ENCODE measurements at regions not wholly inside any gene's neighbourhood (a gene's known extent, or its start where the extent isn't known, plus 50 kb on each side); places are given as distances from the start of the nearest gene placed in this dataset.
"Not testable (repeated sequence)": the region's sequence is repeated elsewhere in the genome, so short reads cannot be mapped to it uniquely, and the experiment has no call there.

DNA sequence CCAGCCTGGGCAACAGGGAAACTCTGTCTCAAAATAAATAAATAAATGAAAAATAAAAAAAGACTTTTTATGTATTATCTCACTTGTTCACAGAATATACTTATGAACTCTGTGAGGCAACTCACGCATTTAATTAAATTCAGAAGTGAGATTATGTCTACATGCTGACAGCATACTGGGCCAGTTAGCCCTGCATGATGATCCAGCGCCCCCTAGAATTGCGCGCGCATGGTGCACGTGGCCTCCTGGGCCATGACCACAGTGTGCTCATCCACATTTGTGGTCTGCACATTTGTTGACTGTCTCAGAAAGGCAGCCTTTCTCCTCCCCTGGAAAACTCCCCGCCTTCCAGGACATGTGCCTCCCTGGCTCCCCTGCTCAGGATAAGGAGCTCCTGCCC is 64.8 kb upstream of the METTL9 start:
- DNase-seq (ENCODE audit: low read depth): peak; percentile 28

DNA sequence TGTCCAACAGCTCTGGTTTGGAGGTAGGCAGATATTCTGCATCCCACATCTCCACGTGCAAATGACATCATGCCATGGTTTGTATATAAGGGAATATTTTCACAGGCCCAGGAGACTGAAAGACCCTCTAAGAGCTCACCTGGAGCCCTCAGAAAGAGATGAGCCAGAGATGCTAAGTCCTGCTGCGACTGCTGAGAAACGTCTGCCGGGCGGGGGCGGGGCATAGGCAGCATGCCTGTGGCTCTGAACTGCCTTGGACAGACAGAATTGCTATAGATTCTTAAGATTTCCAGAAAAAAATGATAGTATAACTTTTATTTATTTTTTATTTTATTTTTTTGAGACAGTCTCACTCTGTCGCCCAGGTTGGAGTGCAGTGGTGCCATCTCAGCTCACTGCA is 64.2 kb upstream of the METTL9 start:
- not testable (repeated sequence) for DNase-seq (ENCODE audit: low read depth)

DNA sequence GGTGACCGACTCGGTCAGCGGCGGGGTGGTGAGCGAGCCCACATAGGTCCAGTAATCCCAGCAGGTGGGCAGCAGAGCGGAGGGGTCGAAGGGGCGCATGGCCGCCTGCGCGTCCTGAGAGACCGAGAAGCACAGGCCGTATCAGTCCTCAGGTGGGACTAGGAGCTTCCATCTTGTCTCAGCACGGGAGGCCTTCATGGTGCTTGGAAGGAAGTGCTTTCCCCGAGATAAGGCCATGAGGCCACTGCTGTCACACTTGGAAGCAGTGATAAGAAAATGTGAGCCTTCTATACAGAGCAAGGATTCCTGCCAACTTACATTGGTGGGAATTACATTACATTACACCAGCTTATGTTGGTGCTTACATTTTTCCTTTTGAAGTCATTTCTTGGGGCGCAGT is 62.6 kb upstream of the METTL9 start:
- DNase-seq (ENCODE audit: low read depth): not testable (repeated sequence)

DNA sequence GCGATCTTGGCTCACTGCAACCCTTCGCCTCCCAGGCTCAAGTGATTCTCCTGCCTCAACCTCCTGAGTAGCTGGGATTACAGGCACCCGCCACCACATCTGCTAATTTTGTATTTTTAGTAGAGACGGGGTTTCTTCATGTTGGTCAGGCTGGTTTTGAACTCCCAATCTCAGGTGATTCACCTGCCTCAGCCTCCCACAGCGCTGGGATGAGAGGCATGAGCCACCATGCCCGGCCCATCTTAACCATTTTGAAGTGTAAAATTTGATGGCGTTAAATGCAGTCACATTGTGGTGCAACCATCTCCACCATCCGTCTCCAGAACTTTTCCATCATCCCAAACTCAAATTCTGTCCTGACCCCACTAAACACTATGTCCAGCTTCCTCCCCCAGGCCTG is 61.8 kb upstream of the METTL9 start:
- DNase-seq (ENCODE audit: low read depth): not testable (repeated sequence)

DNA sequence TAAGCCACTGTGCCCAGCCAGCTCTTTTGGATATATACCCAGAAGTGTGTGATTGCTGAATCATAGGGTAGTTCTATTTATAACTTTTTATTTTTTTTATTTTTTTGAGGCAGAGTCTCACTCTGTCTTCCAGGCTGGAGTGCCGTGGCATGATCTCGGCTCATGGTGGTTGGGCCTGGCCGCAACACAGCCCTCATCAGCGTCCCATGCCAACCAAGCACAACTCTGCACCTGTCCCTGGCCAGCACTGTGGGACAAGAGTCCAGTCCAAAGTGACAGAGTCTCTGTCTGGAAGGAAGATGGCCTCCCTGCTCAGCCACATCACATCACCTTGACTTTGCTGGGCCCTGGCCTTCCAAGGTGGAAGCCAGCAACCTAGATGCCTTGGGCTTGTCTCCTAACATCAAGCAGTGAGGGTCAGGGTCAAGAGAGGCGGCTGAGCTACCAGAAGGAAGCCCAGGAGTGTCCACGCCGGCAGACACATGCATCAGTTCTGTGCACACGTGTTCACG is 60.2 kb upstream of the METTL9 start:
- not testable (repeated sequence) for DNase-seq (ENCODE audit: low read depth)

DNA sequence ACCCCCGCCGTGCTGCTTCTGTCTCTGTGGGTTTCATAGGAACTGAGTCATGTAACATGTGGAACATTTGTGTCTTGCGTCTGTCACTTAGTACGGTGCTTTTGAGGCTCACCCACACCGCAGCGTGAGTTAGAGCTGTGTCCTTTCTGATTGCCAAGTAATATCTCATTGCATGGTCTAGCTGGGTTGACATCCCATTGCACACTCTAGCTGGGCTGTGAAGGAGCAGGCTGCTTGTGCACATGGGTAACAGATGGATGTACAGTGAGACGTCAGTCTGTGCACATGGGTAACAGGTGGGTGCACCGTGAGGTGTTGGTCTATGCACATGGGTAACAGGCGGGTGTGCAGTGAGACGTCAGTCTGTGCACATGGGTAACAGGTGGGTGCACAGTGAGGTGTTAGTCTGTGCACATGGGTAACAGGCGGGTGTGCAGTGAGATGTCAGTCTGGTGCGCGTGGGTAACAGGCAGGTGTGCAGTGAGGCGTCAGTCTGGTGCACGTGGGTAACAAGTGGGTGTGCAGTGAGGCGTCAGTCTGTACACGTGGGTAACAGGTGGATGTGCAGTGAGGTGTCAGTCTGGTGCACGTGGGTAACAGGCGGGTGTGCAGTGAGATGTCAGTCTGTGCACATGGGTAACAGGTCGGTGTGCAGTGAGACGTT is 58.5 kb upstream of the METTL9 start:
- DNase-seq (ENCODE audit: low read depth): peak; percentile 29

DNA sequence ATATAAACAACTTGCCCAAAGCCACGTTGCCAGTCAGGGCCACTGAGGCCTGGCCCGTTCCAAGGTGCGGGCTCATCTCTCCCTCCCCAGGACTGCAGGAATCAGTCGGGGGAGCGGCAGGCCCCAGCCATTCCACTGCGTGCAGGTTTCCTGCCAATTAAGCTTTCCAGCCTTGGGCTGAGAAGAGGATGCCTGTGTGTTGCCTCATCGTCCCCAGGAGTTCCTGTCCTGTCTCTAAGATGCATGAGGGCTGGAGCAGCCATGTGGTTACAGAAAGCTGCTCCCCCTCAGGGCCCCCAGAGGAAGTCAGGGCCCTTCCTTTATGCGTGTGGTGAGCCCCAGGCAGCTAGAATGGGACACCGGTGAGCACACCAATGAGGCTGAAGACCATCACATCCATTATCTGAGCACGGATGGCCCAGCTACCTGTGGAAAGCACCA is 57.7 kb upstream of the METTL9 start:
- not testable (repeated sequence) for DNase-seq (ENCODE audit: low read depth)

DNA sequence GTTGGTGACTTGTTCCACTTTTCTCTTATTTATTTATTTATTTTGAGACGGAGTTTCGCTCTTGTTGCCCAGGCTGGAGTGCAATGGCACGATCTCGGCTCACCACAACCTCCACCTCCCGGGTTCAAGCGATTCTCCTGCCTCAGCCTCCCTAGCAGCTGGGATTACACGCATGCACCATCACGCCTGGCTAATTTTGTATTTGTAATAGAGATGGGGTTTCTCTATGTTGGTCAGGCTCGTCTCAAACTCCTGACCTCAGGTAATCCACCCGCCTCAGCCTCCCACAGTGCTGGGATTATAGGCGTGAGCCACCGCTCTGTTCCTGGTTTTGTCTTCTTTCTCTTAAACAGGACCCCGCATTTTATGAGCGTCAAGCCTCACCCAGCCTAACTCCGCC is 57.3 kb upstream of the METTL9 start:
- not testable (repeated sequence) for DNase-seq (ENCODE audit: low read depth)

DNA sequence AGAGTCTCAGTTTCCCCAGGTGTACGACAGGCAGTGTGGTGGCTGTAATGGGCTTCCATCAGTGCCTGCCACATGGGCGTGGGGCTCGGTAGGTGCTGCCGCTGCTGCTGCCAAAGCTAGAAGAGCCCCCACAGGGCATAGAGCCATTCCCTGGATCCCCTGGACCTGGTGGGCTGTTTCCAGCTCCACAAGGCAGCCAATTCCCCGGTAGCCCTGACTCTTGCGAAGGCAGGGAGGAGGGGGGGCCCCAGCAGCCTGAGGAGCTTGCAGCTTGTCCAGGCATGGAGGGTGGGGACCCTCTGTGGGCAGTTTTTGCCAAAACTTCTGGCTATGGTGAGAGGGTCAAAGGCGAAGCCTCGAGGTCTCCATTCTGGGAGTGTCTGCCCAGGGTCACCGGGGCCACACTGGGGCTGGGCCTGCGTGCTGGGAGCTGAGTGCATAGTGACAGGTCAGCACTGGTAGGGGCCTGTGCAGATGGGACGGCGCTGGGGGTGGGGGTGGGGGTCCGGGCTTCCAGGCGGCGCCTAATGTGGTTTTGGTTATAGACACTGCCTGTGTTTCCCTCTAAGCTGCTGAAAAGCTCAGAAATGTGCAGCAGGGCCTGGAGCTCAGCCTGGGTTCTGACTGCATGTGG is 56.8 kb upstream of the METTL9 start:
- not testable (repeated sequence) for DNase-seq (ENCODE audit: low read depth)

DNA sequence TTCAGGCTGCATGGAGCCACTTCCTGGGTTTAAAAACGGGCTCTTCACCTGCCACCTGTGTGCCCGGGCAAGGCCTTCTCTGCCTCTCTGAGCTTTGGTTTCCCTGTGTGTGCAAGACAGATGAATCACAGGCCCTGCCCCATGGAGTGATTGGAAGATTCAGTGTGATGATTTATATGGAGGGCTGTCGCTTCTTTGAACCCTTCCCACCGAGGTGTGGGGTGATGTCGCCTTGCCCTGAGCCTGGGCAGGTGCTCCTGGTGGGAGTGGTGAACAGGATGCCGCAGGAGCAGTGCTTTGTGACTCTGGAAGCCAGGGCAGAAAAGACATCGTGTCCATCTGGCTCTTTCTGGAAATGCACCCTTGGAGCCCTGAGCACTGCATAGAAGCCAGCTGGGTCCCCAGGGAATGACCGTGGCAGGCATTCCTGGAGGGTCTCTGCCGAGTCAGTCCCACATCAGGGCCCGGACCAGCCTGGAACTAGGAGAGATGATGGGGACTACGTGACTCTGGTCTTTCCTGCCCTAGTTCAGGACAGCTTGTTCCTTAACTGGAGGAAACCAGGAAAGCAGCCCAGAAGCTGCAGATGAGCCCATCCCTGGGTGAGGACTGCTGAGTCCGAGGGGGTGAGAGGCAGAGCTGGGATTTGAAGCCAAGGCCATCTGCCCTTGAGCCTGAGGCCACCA is 56.1 kb upstream of the METTL9 start:
- DNase-seq (ENCODE audit: low read depth): not testable (repeated sequence)

DNA sequence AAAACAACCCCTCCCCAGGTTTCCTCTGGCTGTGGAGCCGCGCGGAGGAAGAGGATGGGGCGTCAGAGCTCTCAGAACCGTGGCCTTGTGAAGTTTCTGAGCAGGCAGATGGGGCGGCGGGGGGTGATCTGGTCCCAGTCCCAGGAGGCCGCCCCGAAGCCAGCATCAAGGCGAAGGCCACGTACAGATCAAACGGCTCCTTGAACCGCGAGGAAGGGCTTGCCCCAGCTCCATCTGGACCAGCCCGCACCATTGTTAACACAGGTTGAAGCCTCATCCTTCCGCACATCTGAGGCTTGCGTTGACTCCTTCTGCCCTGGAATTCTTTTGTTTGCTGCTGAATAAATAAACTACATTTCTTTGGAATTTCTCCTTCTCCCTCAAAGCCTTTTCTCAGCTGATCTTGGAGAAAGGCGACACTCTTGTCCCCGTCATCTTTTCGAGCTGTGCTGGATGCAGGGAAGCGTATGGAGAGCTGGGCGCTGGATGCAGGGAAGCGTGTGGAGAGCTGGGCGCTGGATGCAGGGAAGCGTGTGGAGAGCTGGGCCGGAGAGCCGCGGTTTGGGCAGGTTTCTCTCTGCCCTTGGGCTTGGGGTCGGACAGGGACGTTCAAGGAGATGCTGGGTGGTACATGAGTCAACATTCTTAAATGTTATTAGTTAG is 53.6 kb upstream of the METTL9 start:
- DNase-seq (ENCODE audit: low read depth): not testable (repeated sequence)

DNA sequence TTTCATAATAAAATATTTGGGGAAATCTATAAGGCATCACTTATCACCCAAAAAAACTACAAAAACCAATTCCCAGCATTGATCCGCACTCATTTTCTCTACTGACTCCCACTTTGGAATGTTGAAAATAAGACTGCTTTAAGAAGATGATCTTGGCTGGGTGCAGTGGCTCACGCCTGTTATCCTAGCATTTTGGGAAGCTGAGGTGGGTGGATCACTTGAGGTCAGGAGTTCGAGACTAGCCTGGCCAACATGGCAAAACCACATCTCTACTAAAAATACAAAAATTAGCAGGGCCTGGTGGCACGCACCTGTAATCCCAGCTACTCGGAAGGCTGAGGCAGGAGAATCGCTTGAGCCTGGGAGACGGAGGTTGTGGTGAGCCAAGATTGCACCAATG is 50.0 kb upstream of the METTL9 start:
- not testable (repeated sequence) for DNase-seq (ENCODE audit: low read depth)

Data from RPMI7951 (cell line).